MV-4-11 (cell line): ENCODE measurements at regions not wholly inside any gene's neighbourhood (a gene's known extent, or its start where the extent isn't known, plus 50 kb on each side); places are given as distances from the start of the nearest gene placed in this dataset.
"Not testable (repeated sequence)": the region's sequence is repeated elsewhere in the genome, so short reads cannot be mapped to it uniquely, and the experiment has no call there.

Source experiments
- DNase-seq: peaks from one replicate; lab custom pipeline; 2025; lab: John Stamatoyannopoulos, UW

DNA sequence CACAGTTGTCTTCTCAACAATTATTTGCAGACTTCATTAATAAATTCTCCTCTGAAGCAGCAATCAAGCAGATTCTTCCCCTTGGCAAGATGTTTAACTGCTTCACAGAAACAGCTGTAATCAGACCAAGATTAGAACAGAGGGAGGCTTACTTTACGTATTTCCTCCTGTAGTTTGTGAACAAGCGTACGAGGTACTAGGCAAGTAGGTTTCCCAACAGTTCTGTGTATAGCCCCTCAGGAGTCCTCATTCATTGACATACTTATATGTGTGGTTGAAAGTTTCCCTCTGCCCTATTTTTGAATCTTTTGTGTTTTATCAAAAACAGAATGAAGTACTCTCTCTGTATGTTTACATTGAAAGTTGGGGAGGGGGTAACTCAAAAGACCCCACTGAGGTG is 128.0 kb downstream of the SPATA31D1 start:
- no peak for DNase-seq

DNA sequence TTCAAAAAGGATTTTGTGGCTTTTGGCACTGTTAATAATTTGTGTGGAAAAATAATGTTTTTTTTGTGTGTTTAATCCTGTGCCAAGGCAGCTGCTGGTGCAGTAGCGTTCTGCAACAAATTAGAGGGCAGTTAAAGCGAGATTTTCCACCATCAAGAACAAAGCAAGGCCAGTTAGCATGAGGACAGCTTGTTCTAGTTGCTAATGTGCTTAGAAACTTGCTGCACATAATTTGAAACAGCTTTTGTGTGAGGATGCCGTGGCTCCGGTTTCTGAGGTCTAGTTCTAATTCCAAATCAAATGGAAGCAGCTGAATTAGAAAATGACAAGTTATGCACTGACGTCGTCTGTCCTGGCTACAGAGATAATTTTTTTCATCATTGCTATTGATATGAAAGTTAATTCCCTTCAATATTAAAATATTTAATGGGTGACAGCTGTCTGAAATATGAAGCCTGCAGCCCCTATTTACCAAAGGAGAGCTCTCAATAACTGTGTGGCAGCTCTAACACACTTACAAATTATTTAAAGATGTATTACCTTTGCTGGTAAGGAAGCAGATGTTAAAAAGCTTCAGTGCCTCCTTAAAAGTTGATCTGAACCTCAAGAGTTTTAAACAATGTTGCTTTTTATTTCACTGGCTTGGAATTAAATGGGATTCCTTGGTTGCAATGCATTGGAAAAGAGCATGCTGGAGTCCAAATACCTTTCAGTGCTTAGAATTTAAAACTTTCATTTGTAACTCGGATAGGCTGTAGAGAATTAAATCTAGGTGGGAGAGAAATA is 128.6 kb downstream of the SPATA31D1 start:
- DNase-seq, result no peak

DNA sequence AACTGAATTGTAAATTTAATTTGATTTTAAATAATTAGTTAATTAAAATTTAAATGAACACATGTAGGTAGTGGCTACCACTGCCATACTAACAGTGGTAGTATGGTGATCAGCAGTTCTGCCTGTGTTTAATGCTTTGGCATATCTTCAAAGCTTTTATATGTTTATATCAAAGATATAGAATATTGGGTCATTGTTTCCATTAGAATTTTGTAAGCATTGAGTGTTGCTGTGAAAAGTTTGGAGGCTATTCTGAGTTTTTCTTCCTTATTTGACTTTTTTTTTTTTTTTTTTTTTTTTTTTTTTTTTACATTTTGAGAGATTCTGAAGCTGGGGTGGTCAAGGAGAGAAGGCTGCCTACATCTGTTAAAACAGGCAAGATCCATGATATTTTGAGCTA is 134.2 kb downstream of the SPATA31D1 start:
- no peak for DNase-seq

GRCh38 chr9:82124090-82124489 is 135.5 kb downstream of the SPATA31D1 start:
- no peak for DNase-seq

- no peak for DNase-seq
Measured at GRCh38 chr9:82126256-82126655, 137.7 kb downstream of the SPATA31D1 start.

DNA sequence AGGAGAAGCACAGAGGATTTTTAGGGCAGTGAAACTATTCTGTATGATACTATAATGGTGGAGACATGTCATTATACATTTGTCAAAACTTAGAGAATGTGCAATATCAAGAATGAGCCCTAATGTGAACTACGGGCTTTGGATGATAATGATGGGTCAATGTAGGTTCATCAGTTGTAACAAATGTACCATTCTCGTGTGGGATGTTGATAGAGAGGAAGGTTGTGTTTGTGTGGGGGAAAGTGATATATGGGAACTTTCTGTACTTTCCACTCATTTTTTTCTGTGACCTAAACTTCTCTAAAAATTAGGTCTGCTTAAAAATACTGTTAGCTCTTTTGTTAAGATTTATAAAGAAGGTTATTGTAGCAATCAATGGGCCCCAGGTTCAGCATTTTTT is 138.9 kb downstream of the SPATA31D1 start:
- no peak for DNase-seq

DNA sequence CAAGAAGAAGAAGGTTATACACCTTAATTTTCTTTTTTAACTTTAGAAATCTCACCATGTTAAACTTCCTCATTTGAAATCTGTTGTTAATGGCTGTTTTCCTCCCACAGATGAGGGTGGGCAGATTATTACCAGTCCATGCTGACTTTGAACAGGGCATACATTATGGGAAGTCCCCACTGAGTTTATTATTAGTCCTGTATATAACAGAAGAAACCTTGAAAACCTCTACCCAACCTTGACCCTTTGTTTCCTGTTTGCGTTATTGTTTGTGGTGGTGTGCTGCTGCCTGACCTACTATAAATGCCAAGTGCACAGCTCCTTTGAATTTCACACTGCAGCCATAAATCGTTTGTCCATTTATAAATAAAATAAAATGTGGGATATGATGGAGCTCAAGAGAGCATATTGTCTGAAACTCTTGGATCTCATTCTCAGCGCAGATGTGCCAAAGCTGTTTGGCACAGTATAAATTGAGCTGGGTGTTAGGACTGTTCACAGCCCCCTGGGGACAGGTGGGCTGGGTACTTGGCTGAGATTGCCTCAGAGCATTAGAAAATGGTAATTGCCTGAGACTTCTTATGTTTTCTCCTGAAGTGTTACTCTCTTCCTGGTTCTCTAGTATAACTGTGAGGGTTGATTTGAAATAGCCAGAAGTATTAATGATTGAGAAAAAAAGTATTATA is 139.6 kb downstream of the SPATA31D1 start:
- no peak for DNase-seq

DNA sequence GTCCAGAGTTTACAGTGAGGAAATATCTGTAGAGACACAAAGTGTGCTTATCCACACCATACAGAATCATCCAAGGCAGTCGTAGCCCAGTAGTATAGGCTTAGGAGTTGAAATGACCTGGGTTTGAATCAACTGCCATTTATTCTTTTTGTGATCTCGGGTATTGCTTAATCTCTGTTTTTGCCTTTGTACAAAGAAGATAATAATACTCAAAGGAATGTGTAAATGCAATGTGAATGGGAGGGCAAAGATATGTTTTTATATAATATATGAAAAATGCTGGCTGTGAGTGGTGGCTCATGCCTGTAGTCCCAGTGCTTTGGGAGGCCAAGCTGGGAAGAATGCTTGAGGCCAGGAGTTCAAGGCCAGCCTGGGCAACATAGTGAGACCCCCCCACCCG is 141.1 kb downstream of the SPATA31D1 start:
- no peak for DNase-seq

DNA sequence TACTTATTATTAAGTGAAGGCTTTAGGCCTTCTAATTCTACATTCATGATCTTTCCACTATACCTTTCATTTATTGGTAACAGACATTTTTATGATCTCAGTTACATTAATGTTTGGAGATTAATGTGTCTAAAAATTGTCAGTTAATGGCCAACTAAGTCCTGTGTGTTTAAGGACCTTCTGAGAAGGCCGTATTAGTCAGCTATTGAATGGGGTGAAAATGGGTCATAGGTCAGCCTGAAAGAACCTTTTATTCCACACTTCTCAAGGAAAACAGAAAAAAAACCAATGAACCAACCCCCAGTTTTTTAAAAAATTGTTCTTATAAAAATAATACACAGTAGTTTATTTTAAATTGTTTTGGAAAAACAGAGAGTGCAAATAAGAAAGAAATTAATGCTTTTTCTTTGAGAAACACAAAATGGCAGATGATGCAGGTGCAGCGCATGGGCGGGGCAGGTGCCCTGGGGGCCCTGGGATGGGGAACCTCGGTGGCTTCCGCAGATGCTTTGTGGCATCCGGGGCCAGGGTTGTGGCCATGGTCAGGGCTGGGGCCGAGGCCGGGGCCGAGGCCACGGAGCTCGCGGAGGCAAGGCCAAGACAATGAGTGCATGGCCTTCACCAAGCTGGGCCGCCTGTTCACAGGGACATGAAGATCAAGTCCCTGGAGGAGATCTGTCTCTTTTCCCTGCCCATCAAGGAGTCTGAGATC is 141.9 kb downstream of the SPATA31D1 start:
- no peak for DNase-seq

GRCh38 chr9:82131072-82131471 is 142.5 kb downstream of the SPATA31D1 start:
- DNase-seq, result no peak

GRCh38 chr9:82132024-82132423 is 143.5 kb downstream of the SPATA31D1 start:
- DNase-seq, result peak; percentile 79

DNA sequence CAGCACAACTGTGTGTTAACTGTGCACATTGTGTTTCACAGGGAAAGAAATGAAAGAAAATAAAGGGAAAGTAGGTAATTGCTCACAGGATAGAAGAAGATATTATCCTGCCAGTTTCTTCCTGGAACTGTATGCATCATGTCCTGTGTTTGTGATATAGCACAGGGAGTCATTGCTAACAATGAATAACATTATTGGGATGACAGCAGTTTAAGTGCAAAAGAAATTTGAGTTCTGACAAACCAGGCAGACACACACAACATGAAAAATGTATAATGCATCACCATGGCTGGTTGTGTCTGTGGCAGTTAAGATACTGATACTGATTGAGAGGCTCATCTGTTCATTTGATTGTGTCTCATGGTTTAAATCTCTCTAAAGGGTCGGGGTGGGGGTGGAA is 145.4 kb downstream of the SPATA31D1 start:
- DNase-seq, result no peak

GRCh38 chr9:82135106-82135505 is 146.5 kb downstream of the SPATA31D1 start:
- no peak for DNase-seq

DNA sequence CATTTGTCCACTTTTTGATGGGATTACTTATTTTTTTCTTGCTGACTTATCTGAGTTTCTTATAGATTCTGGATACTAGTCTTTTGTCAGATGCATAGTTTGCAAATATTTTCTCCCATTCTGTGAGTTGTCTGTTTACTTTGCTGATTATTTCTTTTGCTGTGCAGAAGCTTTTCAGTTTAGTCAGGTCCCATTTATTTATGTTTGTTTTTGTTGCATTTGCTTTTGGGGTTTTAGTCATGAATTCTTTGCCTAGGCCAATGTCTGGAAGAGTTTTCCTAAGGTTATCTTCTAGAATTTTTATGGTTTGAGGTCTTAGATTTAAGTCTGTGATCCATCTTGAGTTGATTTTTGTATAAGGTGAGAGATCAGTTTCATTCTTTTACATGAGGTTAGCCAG is 149.5 kb downstream of the SPATA31D1 start:
- not testable (repeated sequence) for DNase-seq

- no peak for DNase-seq
Measured at GRCh38 chr9:82140471-82140870, 151.9 kb downstream of the SPATA31D1 start.

DNA sequence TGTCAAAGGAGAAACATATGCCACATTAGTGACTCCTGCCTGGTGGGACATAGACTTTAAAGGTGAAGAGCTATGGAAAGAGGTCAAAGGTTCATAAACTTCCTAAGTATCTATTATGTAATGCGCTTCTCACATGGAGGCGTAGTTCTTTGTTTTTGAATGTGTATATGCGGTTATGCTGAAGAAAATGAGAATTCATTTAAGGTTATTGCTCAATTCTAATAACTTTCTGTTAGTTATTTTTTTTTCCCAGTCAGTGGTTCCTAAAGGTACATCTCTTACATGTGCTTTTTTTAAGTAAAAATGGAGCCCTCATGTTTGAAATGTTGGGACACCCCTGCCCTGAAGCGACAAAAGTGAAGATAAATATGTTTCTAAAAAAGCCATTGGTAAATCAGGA is 156.2 kb downstream of the SPATA31D1 start:
- DNase-seq, result no peak

DNA sequence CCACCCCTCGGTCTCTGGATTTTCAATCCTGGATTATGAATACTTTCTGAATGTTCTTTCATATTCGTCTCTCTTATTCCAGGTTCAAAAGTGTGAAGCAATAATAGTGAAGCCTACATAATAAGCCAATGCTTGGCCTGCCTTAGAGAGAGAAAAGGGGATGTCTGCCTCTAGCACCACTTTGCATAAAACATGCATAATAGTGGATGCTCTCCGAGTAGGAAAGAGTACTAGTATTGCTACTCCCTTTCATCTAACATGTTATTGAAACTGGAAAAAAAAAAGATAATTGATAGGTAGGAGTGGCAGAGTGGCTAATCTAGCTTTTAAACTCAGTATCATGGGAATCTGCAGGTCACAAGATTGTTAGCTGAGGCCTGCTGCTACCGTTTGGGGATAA is 158.1 kb downstream of the SPATA31D1 start:
- no peak for DNase-seq

DNA sequence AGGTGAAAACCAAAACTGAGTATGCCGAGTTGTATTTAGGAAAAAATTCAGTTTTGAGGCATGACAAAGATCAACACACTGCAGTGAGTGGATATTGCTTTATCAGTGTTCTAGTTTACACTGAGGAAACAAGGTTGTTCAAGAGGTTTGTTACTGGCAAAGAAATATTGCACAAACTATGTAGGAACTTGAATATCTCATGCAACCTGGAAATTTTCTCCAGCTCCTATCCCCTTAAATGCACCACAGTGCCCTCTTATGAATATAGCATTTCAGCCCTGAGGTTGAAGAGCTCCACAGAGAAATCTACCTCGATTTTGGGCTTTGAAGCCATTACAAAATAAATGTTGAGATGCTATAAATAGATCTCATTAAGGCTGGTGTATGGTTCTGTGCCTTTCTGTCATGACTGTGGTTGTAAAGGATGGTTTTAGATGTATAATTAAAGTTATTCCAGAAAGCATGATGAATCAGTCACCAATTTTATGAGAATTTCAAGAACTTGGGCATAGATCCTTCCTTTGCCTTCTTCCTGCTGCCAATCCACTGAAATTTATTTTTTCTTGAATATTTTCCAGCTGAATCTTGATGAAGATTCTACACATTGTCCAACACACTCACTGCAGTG is 159.3 kb downstream of the SPATA31D1 start:
- DNase-seq, result no peak

DNA sequence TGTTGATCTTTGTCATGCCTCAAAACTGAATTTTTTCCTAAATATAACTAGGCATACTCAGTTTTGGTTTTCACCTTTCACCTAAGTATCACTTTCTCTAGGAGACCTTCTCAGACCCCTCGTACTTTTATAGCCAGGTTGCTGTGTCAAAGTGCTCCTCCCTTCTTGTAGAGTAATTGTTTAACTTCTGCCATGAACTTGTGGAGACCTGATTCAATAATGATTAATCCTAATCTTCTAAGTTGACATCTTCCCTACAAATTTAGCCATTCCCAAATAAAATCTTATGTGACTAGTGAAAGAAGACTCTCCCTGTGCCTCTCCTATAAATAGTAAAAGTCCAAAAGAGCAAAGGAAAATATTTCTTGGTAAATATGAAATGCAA is 159.8 kb downstream of the SPATA31D1 start:
- no peak for DNase-seq

- no peak for DNase-seq
Measured at GRCh38 chr9:82148901-82149461, 160.4 kb downstream of the SPATA31D1 start.

DNA sequence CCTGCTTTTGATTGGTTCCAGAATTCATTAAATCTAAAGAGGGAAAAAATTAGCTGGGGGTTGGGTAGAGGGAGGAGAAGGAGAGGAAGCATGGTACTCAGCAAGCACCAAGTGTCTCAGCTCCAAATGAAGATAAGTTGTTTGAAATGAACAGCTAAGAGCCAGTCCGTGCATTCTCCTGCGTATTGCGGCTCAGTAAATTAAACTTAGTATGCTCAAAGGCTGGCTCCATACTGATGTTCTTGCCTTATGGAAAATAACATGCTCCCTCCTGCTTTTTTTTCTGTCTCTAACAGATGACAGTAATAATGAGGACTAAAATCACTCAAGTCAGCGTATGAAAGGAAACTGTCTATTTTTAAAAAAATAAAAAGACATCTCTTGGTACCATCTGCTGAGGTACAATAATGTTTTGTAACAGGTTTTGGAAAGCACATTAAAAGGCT is 161.0 kb downstream of the SPATA31D1 start:
- DNase-seq, result no peak

GRCh38 chr9:82152181-82152580 is 163.6 kb downstream of the SPATA31D1 start:
- no peak for DNase-seq
